ENCODE measurements at regions not wholly inside any gene's neighbourhood (a gene's known extent, or its start where the extent isn't known, plus 50 kb on each side); places are given as distances from the start of the nearest gene placed in this dataset.

GRCh38 chr11:22082788-22083187 lies 110.1 kb upstream of the ANO5 start:
- TF ChIP-seq, protein P1, sequence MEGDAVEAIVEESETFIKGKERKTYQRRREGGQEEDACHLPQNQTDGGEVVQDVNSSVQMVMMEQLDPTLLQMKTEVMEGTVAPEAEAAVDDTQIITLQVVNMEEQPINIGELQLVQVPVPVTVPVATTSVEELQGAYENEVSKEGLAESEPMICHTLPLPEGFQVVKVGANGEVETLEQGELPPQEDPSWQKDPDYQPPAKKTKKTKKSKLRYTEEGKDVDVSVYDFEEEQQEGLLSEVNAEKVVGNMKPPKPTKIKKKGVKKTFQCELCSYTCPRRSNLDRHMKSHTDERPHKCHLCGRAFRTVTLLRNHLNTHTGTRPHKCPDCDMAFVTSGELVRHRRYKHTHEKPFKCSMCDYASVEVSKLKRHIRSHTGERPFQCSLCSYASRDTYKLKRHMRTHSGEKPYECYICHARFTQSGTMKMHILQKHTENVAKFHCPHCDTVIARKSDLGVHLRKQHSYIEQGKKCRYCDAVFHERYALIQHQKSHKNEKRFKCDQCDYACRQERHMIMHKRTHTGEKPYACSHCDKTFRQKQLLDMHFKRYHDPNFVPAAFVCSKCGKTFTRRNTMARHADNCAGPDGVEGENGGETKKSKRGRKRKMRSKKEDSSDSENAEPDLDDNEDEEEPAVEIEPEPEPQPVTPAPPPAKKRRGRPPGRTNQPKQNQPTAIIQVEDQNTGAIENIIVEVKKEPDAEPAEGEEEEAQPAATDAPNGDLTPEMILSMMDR (IDR thresholded peaks at IDR 0.05): no peak
- DNase-seq: no peak
- H3K4me1 ChIP-seq: no peaks in the 10 kb centered on the region
- H3K27ac ChIP-seq: no peak overlapping the region
- no peak overlapping the region for H3K9ac ChIP-seq (ENCODE audit: low read depth in 2 of 2, low read length in 2 of 2)
- no peaks in the 10 kb centered on the region for H3K9me3 ChIP-seq
- H3K36me3 ChIP-seq: no peaks in the 10 kb centered on the region
- intact Hi-C loops (cut with DNase I): no loop called here
- no peak overlapping the region for H3K4me3 ChIP-seq
- no peaks in the 10 kb centered on the region for H3K27me3 ChIP-seq

DNA sequence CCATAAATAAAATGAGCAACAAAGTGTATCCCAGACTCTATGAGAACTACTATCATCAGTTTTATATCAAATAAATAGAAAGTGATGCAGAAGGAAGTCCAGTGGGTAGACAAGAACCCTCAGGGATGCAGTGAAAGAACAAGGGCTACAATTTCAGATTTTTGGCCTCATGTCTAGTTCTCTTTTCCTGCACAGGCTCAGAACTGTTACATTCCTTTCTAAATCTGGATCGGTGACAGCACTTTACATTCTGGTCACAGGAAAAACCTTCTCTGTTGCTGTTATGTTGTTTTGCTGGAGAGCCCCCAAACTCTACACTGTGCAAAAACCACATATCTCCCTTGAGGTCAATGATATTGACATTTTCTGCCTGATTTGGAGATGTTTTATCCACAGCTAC lies 108.8 kb upstream of the ANO5 start:
- no peaks in the 10 kb centered on the region for H3K27me3 ChIP-seq
- DNase-seq: no peak
- H3K36me3 ChIP-seq: no peaks in the 10 kb centered on the region
- TF ChIP-seq, protein P1 (IDR thresholded peaks at IDR 0.05): no peak
- H3K9me3 ChIP-seq: no peaks in the 10 kb centered on the region
- intact Hi-C loops (cut with DNase I): no loop called here
- H3K9ac ChIP-seq (ENCODE audit: low read depth in 2 of 2, low read length in 2 of 2): no peak overlapping the region
- H3K27ac ChIP-seq: no peak overlapping the region
- no peak overlapping the region for H3K4me3 ChIP-seq
- H3K4me1 ChIP-seq: no peaks in the 10 kb centered on the region

GRCh38 chr11:22084564-22084963 lies 108.3 kb upstream of the ANO5 start:
- H3K9ac ChIP-seq (ENCODE audit: low read depth in 2 of 2, low read length in 2 of 2): no peak overlapping the region
- H3K36me3 ChIP-seq: no peaks in the 10 kb centered on the region
- H3K4me1 ChIP-seq: no peaks in the 10 kb centered on the region
- H3K9me3 ChIP-seq: no peaks in the 10 kb centered on the region
- intact Hi-C loops (cut with DNase I): no loop called here
- TF ChIP-seq, protein P1 (IDR thresholded peaks at IDR 0.05): no peak
- no peak overlapping the region for H3K27ac ChIP-seq
- no peak overlapping the region for H3K4me3 ChIP-seq
- no peak for DNase-seq
- no peaks in the 10 kb centered on the region for H3K27me3 ChIP-seq

DNA sequence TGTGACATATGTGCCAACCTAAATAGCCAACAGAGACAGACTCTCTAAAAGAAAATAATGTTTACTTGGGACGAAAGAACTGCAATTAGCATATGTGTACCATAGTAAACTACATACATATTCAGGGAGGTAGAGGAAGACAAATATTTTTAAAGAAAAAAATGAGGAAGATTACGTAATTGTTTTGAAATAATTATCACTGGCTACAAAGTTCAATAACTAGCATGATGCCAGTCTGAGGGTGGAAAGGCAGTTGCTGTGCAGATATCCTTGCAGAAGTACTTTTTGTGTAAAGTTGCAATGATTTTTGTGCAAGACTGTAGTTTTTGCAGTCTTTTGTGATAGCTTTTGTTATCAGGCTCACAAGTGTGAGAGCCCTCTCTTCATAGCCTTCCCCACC lies 103.3 kb upstream of the ANO5 start:
- H3K36me3 ChIP-seq: no peaks in the 10 kb centered on the region
- H3K4me3 ChIP-seq: no peak overlapping the region
- no peak for DNase-seq
- intact Hi-C loops (cut with DNase I): no loop called here
- no peak overlapping the region for H3K9ac ChIP-seq (ENCODE audit: low read depth in 2 of 2, low read length in 2 of 2)
- TF ChIP-seq, protein P1 (IDR thresholded peaks at IDR 0.05): no peak
- no peaks in the 10 kb centered on the region for H3K9me3 ChIP-seq
- H3K27me3 ChIP-seq: no peaks in the 10 kb centered on the region
- H3K27ac ChIP-seq: no peak overlapping the region
- no peaks in the 10 kb centered on the region for H3K4me1 ChIP-seq

DNA sequence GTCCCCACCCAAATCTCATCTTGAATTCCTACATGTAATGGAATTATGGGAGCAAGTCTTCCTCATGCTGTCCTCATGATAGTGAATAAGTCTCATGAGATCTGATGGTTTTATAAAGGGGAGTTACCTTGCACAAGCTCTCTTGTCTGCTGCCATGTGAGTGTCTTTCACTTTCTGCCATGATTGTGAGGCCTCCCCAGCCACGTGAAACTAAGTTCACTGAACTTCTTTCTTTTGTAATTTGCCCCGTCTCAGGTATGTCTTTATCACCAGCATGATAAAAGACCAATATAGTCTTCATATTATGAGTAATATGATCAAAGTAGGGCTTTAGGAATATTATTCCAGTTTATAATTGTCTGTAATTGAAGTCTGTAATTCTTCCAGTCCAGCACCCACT lies 86.3 kb upstream of the ANO5 start:
- intact Hi-C loops (cut with DNase I): no loop called here
- no peak for DNase-seq

More for the DNA sequence above, 86.3 kb upstream of the ANO5 start:
- TF ChIP-seq, protein P1 (IDR thresholded peaks at IDR 0.05): no peak
- no peaks in the 10 kb centered on the region for H3K36me3 ChIP-seq
- H3K27me3 ChIP-seq: no peaks in the 10 kb centered on the region
- H3K9me3 ChIP-seq: no peaks in the 10 kb centered on the region
- no peak overlapping the region for H3K27ac ChIP-seq
- no peak overlapping the region for H3K9ac ChIP-seq (ENCODE audit: low read depth in 2 of 2, low read length in 2 of 2)
- no peak overlapping the region for H3K4me3 ChIP-seq
- no peaks in the 10 kb centered on the region for H3K4me1 ChIP-seq

Data from colonic mucosa (tissue), 4 donors.